ENCODE measurements at regions not wholly inside any gene's neighbourhood (a gene's known extent, or its start where the extent isn't known, plus 50 kb on each side); places are given as distances from the start of the nearest gene placed in this dataset.

- TF ChIP-seq CTCF (IDR thresholded peaks at IDR 0.05; ENCODE audit: insufficient read depth, low read length, poor library complexity, severe bottlenecking) (no peak), EZH2phosphoT487 (conservative IDR thresholded peaks at IDR 0.05; ENCODE audit: low read length) (no peak)
Observed at GRCh38 chr7:10707519-10707918, 266.2 kb upstream of the PHF14 start.
